Gastrocnemius medialis (tissue), 4 donors: ENCODE measurements at regions not wholly inside any gene's neighbourhood (a gene's known extent, or its start where the extent isn't known, plus 50 kb on each side); places are given as distances from the start of the nearest gene placed in this dataset.

Experiments
- ATAC-seq, 2 donors: fragments of 150-250 bp; one replicate each; pipeline ENCODE4 v1.9.1; 2016
- DNase-seq, 2 donors: peaks; one replicate each; pipeline ENCODE4 v3.0.0-alpha.2; 2019
- H3K27ac ChIP-seq, 4 donors: fragments of 200-600 bp; sonication (generic); 1 replicate in 1 of 4; 2 replicates in 3 of 4; pipeline ENCODE4 v1.5.1; 2016 to 2018; ENCODE audit warnings: mild to moderate bottlenecking in 2 of 4, moderate library complexity in 1 of 4
- H3K27me3 ChIP-seq, 3 donors: fragments of 200-600 bp; sonication (generic) in 2 of 3; 1 replicate in 1 of 3; 2 replicates in 2 of 3; pipeline versions ENCODE4 v1.5.1 to v1.6.0; 2016 to 2019; ENCODE audit warnings: mild to moderate bottlenecking in 1 of 3, moderate library complexity in 1 of 3
- H3K36me3 ChIP-seq, 2 donors: fragments of 200-600 bp; sonication (generic) in 1 of 2; one replicate each; pipeline ENCODE4 v1.5.1; 2017 to 2018
- H3K4me1 ChIP-seq, 2 donors: fragments of 200-600 bp; sonication (generic) in 1 of 2; one replicate each; pipeline ENCODE4 v1.5.1; 2016 to 2017; ENCODE audit warnings: mild to moderate bottlenecking in 2 of 2
- H3K4me3 ChIP-seq, 4 donors: fragments of 200-600 bp; sonication (generic) in 3 of 4; 1 replicate in 1 of 4; 2 replicates in 3 of 4; pipeline ENCODE4 v1.5.1; 2016 to 2019; ENCODE audit warnings: mild to moderate bottlenecking in 2 of 4
- H3K9me3 ChIP-seq, 3 donors: fragments of 200-600 bp; sonication (generic) in 2 of 3; 1 replicate in 1 of 3; 2 replicates in 2 of 3; pipeline ENCODE4 v1.5.1; 2016 to 2019
- CTCF ChIP-seq, 5 experiments: fragments of 450-650 bp in 3 of 5; fragments of 200-600 bp in 2 of 5; sonication (generic) in 2 of 5; IDR thresholded peaks in 4 of 5; conservative IDR thresholded peaks in 1 of 5; 1 replicate in 4 of 5; 2 replicates in 1 of 5; pipeline ENCODE4 v1.5.1; 2016 to 2019; ENCODE audit warnings: antibody characterized with exemption in 5 of 5, mild to moderate bottlenecking in 3 of 5, moderate library complexity in 3 of 5
- POLR2A ChIP-seq, 2 donors: fragments of 450-650 bp; IDR thresholded peaks; one replicate each; pipeline ENCODE4 v1.6.1; 2017; ENCODE audit warnings: antibody characterized with exemption in 2 of 2, mild to moderate bottlenecking in 2 of 2, moderate library complexity in 2 of 2
- in situ Hi-C, 4 donors: fragments of 200-750 bp; cut with MboI; loops; one replicate each; pipeline versions ENCODE4 v1.15.0 to v1.8.0; 2017; ENCODE audit warnings: low sequenced_read_pairs in 4 of 4
- intact Hi-C: fragments of 100-400 bp; cut with DNase I; formaldehyde crosslinking; loops from one replicate; pipeline ENCODE4 v1.15.1; 2023; ENCODE audit warnings: low total_unique reads

- Histone ChIP-seq H3K36me3 (no peaks in the 10 kb centered on the region), H3K27me3 (no peaks in the 10 kb centered on the region), H3K9me3 (no peaks in the 10 kb centered on the region), H3K27ac (no peak overlapping the region), H3K4me3 (no peak overlapping the region), H3K4me1 (peaks cover 0 to 3% of the 10 kb centered on the region in 2 donors)
- TF ChIP-seq POLR2A (IDR thresholded peaks at IDR 0.05) (no peak), CTCF (IDR thresholded peaks at IDR 0.05 in 4 of 5, conservative IDR thresholded peaks at IDR 0.05 in 1 of 5) (no peak)
- no peak for ATAC-seq
- intact Hi-C loops (no loop called here), in situ Hi-C loops (no loop called here)
- no peak for DNase-seq
Measured at GRCh38 chr15:95825671-95826411, 504.7 kb upstream of the NR2F2 start.

DNA sequence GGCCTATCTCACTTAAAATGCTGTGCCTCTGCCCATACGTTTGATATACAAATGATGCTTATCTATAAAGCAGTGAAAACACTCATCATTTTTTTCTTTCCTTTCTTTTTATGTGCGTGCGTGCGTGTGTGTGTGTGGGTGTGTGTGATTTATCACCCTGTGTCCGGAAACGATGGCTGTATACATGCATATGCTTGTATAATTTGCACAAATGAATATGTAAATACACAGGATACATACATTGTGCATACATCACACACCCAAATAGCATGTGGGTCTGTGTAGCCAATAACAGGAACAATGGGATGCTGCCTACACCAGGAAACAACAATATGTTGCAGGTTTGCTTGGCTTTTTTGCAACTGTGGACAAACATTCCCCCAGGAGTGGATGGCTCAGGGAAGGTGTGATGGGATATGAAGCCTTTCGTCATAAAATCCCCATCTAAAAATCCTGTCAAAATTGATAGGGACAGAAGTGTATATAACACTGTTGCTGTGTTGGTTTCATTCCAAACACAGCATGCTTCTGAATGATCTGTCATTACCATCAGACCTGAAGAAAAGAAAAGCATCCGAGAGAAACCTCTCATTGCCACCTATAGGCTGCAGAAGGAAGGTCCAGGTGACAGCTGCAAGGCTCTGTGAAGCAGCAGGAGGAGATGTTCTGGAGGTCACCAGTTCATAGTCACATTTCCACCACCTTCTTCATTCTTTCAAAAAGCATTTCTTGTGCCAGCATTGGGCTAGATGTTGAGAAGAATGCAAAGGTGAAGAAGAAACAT, 503.9 kb upstream of the NR2F2 start:
- no peak overlapping the region for H3K4me3 ChIP-seq
- no peaks in the 10 kb centered on the region for H3K36me3 ChIP-seq
- DNase-seq, result no peak
- no peak for TF ChIP-seq CTCF (IDR thresholded peaks at IDR 0.05 in 4 of 5, conservative IDR thresholded peaks at IDR 0.05 in 1 of 5)
- H3K27ac ChIP-seq, result no peak overlapping the region
- no peaks in the 10 kb centered on the region for H3K9me3 ChIP-seq
- intact Hi-C loops, result no loop called here
- in situ Hi-C loops, result no loop called here
- peaks cover 0 to 3% of the 10 kb centered on the region in 2 donors for H3K4me1 ChIP-seq
- ATAC-seq, result no peak
- no peaks in the 10 kb centered on the region for H3K27me3 ChIP-seq

DNA sequence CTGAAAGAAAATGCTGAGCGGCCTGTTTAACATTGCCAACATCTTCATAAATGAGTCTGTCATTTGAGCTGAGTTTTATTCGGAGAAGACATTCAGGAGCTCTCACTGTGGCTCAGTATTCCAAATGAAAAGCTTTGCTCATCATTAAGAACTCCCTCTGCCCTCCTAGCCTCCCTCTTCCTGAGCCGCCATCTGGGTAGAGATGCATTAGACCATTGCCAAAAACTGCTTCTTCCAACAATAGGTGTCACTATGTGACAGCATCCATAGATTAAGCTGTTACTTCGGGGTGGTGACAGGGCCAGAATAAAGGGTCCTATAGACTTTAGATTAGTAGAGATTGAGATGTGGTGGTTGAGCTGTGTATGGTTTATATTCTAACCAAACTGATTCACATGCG, 501.4 kb upstream of the NR2F2 start:
- H3K4me3 ChIP-seq, result no peak overlapping the region

DNA sequence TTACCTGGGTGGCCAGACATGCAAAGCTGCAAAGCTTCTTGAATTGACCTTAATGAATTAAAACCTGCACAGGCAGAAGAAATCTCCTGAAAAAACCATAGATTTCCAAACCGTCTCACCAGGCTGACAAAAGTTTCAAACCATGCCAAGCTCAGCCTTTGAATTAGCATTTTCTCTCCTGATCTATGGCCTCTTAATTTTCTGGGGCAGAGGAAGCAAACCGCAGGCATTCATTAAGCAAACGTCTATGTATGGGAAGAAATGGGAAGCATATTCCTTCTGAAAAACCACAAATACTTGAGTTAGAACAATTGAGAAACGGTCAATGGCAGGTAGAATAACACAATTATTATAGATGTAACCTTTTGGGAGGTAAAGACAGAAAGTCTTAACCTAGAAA, 500.2 kb upstream of the NR2F2 start:
- in situ Hi-C loops, result no loop called here
- TF ChIP-seq CTCF (IDR thresholded peaks at IDR 0.05 in 4 of 5, conservative IDR thresholded peaks at IDR 0.05 in 1 of 5), result no peak
- no peak for TF ChIP-seq POLR2A (IDR thresholded peaks at IDR 0.05)
- no peak for ATAC-seq
- no peak overlapping the region for H3K4me3 ChIP-seq
- no peaks in the 10 kb centered on the region for H3K27me3 ChIP-seq
- H3K36me3 ChIP-seq, result no peaks in the 10 kb centered on the region
- no peaks in the 10 kb centered on the region for H3K9me3 ChIP-seq
- H3K4me1 ChIP-seq, result peaks cover 0 to 2% of the 10 kb centered on the region in 2 donors
- no peak for DNase-seq
- H3K27ac ChIP-seq, result no peak overlapping the region
- intact Hi-C loops, result no loop called here

More for the DNA sequence above, 501.4 kb upstream of the NR2F2 start:
- no peaks in the 10 kb centered on the region for H3K36me3 ChIP-seq
- H3K27ac ChIP-seq, result no peak overlapping the region
- no peaks in the 10 kb centered on the region for H3K9me3 ChIP-seq
- peaks cover 0 to 3% of the 10 kb centered on the region in 2 donors for H3K4me1 ChIP-seq
- in situ Hi-C loops (no loop called here), intact Hi-C loops (no loop called here)
- no peaks in the 10 kb centered on the region for H3K27me3 ChIP-seq
- DNase-seq (no peak), ATAC-seq (no peak)
- no peak for TF ChIP-seq CTCF (IDR thresholded peaks at IDR 0.05 in 4 of 5, conservative IDR thresholded peaks at IDR 0.05 in 1 of 5)
- TF ChIP-seq POLR2A (IDR thresholded peaks at IDR 0.05), result no peak
